ENCODE measurements at regions not wholly inside any gene's neighbourhood (a gene's known extent, or its start where the extent isn't known, plus 50 kb on each side); places are given as distances from the start of the nearest gene placed in this dataset.

GRCh38 chr13:99436686-99437416 lies 64.4 kb upstream of the TM9SF2 start:
- peak; percentile 92 for DNase-seq (ENCODE audit: low spot score)

DNA sequence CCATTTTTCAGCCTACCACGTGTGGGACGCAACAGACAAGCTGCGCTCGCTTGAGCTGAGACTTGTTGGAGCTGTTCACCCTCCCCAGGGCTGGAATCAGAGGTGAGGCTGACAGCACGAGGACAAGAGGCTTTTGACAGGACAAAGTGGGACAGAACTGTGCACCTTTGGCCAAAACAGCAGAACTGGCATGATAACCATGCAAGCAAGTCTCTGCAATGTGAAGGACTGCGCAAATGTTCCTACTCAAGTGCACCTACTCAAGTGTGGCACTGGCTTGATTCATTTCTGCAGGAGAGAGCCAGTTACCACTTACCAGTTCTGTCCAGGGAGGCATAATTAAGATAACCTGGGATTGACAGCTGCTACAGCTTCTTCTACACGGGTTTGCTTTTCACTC lies 62.2 kb upstream of the TM9SF2 start:
- DNase-seq (ENCODE audit: low spot score): no peak

DNA sequence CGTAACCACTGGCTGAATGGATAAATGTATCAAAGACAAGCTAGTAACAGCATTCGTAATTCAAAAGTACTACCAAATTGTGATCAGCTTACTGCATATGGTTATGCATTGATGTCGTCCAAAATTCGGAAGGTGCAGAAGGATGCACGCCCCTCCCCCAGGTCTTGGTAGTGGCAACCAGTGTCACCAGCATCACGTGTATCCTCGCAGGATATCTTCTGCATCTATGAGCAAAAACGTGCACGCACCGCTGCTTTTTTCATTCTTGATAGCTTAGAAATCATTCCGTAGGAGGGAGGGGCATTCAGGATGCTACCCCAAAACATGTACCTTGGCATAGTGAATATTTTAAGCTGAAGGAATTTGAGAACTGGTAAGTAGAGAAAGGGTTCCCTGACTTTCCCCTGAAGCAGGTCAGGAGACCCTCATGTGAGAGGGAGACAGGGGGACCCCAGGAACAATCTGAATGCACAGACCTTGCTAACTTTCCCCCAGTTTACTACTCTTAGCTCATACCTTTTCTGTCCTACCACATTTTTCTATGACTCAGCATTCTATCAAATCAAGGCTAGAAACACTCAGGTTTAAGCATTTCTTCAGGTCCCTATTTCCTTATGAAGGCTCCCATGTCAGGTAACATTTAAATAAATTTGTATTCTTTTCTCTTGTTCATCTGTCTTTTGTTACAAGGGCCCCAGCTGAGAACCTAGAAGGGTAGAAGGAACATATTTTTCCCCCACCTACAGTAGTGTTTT lies 61.2 kb upstream of the TM9SF2 start:
- DNase-seq (ENCODE audit: low spot score): no peak

DNA sequence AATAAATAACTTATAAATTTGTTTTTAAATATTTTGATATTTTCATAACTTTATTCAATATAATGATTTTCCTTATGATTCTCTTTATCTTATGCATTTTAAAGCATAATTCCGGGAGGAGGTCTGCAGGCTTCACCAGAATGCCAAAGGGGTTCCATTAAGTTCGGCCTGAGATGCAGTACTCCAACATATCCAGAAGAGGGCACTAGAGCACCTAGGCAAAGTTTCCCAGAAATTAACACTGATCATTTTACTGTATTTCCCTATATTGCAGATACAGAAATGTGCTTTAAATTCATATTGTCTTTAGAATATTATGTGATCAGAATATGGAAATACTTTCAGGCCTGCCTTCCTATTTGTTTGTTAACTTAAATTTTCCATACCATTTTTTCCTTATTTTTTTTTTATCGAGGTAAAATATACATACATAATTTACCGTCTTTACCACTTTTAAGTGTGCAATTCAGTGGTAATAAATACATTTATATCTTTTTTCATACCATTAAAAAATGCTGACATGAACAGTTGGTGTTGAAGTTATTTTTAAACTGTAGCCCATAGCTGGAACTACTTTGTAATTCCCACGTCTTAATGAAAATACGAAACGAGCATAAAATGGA lies 58.9 kb upstream of the TM9SF2 start:
- no peak for DNase-seq (ENCODE audit: low spot score)

DNA sequence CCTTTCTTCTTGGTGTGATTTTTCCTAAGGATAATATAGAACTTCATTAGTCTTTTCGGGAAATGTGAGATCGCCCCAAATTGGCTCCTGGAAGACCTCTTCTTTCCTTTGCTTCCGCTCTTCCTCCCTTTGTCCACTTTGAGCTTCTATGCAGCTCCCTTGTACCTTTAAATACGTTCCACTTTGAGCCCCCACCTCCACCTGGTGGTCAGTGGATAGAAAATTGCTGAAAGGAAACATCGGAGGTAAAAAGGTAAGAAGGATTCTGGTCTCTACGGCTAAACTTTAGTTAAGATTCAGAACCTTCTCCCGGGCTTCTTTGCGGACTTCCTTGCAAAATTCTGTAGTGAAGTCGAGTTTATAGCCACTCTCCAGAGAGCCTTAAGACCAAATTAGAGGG lies 55.0 kb upstream of the TM9SF2 start:
- DNase-seq (ENCODE audit: low spot score): no peak

GRCh38 chr13:99448546-99448945 lies 52.7 kb upstream of the TM9SF2 start:
- no peak for DNase-seq (ENCODE audit: low spot score)

GRCh38 chr13:99450416-99450815 lies 50.9 kb upstream of the TM9SF2 start:
- DNase-seq (ENCODE audit: low spot score): no peak

Data from ecto neural progenitor cell (in vitro differentiated cells).